CD4-positive, CD25-positive, alpha-beta regulatory T cell (primary cell): ENCODE measurements at regions not wholly inside any gene's neighbourhood (a gene's known extent, or its start where the extent isn't known, plus 50 kb on each side); places are given as distances from the start of the nearest gene placed in this dataset.
"Not testable (repeated sequence)": the region's sequence is repeated elsewhere in the genome, so short reads cannot be mapped to it uniquely, and the experiment has no call there.

ENCODE experiments used
- ATAC-seq, 2 donors: fragments of 150-1000 bp; cut with Tn5 transposase; one replicate each; pipeline ENCODE4 v1.10.0; 2021; ENCODE audit warnings: low read depth in 2 of 2, moderate number of reproducible peaks in 2 of 2, moderate library complexity in 1 of 2
- DNase-seq, 3 donors: peaks; one replicate each; pipeline versions ENCODE4 v3.0.0 to v3.0.0-alpha.2; 2012 to 2022; ENCODE audit warnings: mixed read lengths in 1 of 3
- H3K27ac ChIP-seq: one replicate; pipeline ENCODE4 v1.7.0; 2013; ENCODE audit warnings: mild to moderate bottlenecking, low read length; ENCODE audit not compliant: insufficient read depth, poor library complexity, severe bottlenecking
- H3K27me3 ChIP-seq: one replicate; pipeline ENCODE4 v1.7.0; 2013; ENCODE audit warnings: low read length; ENCODE audit not compliant: control insufficient read depth, insufficient read depth
- H3K36me3 ChIP-seq: one replicate; pipeline ENCODE4 v1.7.0; 2013; ENCODE audit warnings: mild to moderate bottlenecking, low read length, moderate library complexity; ENCODE audit not compliant: control insufficient read depth, insufficient read depth
- H3K4me1 ChIP-seq: 2 replicates; pipeline ENCODE4 v1.7.0; 2013; ENCODE audit warnings: mild to moderate bottlenecking, low read length; ENCODE audit not compliant: insufficient read depth, control insufficient read depth, poor library complexity, severe bottlenecking
- H3K4me3 ChIP-seq: one replicate; pipeline ENCODE4 v1.7.0; 2013; ENCODE audit warnings: low read depth, mild to moderate bottlenecking, low read length, moderate library complexity
- H3K9me3 ChIP-seq, 2 experiments: 1 replicate in 1 of 2; 2 replicates in 1 of 2; pipeline ENCODE4 v1.7.0; 2013; ENCODE audit warnings: low read length in 2 of 2, mild to moderate bottlenecking in 1 of 2, moderate library complexity in 1 of 2; ENCODE audit not compliant: control insufficient read depth in 2 of 2
- H3K27ac Mint-ChIP-seq, 3 donors: one replicate each; pipeline ENCODE4 v1.8.0; 2020 to 2022; ENCODE audit warnings: mild to moderate bottlenecking in 3 of 3, mixed read lengths in 3 of 3, moderate library complexity in 2 of 3
- H3K27me3 Mint-ChIP-seq: one replicate; pipeline ENCODE4 v1.8.0; 2022; ENCODE audit warnings: mild to moderate bottlenecking, mixed read lengths
- H3K36me3 Mint-ChIP-seq: one replicate; pipeline ENCODE4 v1.8.0; 2020; ENCODE audit warnings: mixed read lengths
- H3K4me1 Mint-ChIP-seq, 4 donors: one replicate each; pipeline ENCODE4 v1.8.0; 2020 to 2022; ENCODE audit warnings: mixed read lengths in 4 of 4, mild to moderate bottlenecking in 1 of 4
- H3K4me3 Mint-ChIP-seq, 4 donors: one replicate each; pipeline ENCODE4 v1.8.0; 2020 to 2022; ENCODE audit warnings: mild to moderate bottlenecking in 4 of 4, mixed read lengths in 4 of 4, moderate library complexity in 3 of 4
- H3K9me3 Mint-ChIP-seq, 7 donors: one replicate each; pipeline ENCODE4 v1.8.0; 2020 to 2022; ENCODE audit warnings: mixed read lengths in 7 of 7, mild to moderate bottlenecking in 3 of 7, moderate library complexity in 2 of 7

GRCh38 chr3:128548426-128549282 is 55.7 kb upstream of the GATA2 start:
- no peak overlapping the region for H3K4me3 ChIP-seq
- Mint-ChIP-seq H3K36me3 (no peaks in the 10 kb centered on the region), H3K4me1 (peaks cover 0 to 5% (median under 1%) of the 10 kb centered on the region in 4 donors), H3K4me3 (no peak overlapping the region), H3K27me3 (peaks cover 15% of the 10 kb centered on the region), H3K27ac (no peak overlapping the region), H3K9me3 (peaks cover 0 to 2% (median 0%) of the 10 kb centered on the region in 7 donors)
- H3K27ac ChIP-seq, result no peak overlapping the region
- H3K4me1 ChIP-seq, result no peaks in the 10 kb centered on the region
- no peak for DNase-seq
- no peaks in the 10 kb centered on the region for H3K36me3 ChIP-seq
- peaks cover 3% of the 10 kb centered on the region for H3K27me3 ChIP-seq
- ATAC-seq, result no peak
- H3K9me3 ChIP-seq, result no peaks in the 10 kb centered on the region

GRCh38 chr3:128548021-128548420 is 55.0 kb upstream of the GATA2 start:
- Mint-ChIP-seq H3K27ac (no peak overlapping the region), H3K9me3 (peaks cover 0 to 6% (median 0%) of the 10 kb centered on the region in 7 donors), H3K27me3 (peaks cover 11% of the 10 kb centered on the region), H3K36me3 (no peaks in the 10 kb centered on the region), H3K4me1 (peaks cover 0 to 3% (median 0%) of the 10 kb centered on the region in 4 donors), H3K4me3 (no peak overlapping the region)
- no peak overlapping the region for H3K27ac ChIP-seq
- H3K4me3 ChIP-seq, result no peak overlapping the region
- ATAC-seq (no peak), DNase-seq (no peak)
- H3K9me3 ChIP-seq, result peaks cover 0 to 3% of the 10 kb centered on the region in 2 experiments
- H3K4me1 ChIP-seq, result no peaks in the 10 kb centered on the region
- no peaks in the 10 kb centered on the region for H3K36me3 ChIP-seq
- peaks cover under 1% of the 10 kb centered on the region for H3K27me3 ChIP-seq

DNA sequence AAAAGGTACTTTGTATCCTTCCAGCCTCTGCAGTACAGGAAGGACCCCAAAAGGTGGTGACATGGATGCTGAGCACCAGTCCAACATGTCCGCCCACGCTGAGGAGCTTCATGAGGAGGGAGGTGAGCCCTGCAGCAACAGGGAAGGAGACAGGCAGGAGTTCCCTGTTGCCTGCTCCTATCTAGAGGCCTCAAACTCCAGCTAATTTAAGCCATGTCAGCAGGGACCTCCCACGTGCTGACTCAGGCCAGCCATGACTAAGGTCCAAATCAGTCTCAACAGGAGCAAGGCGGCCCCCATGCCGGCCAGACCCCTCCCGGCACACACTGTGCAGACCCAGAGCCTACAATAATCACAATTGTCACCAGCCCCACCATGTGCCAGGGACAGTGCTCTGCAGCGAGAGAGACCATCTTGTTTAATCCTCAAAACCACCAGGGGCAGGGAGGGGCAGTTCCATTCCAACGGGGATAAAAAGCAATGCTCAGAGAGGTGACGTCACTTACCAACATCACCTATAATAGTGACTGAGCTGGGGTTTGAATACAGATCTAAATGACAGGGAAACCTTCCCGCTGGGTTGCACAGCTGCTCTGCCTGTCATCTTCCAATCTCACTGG is 54.5 kb upstream of the GATA2 start:
- peaks cover 4% of the 10 kb centered on the region for H3K27me3 ChIP-seq
- Mint-ChIP-seq H3K27me3 (peaks cover 8% of the 10 kb centered on the region), H3K27ac (no peak overlapping the region), H3K4me1 (no peaks in the 10 kb centered on the region), H3K4me3 (no peak overlapping the region), H3K36me3 (peaks cover 4% of the 10 kb centered on the region), H3K9me3 (peaks cover 0 to 10% (median 2%) of the 10 kb centered on the region in 7 donors)
- no peak overlapping the region for H3K4me3 ChIP-seq
- no peaks in the 10 kb centered on the region for H3K36me3 ChIP-seq
- DNase-seq (no peak), ATAC-seq (no peak)
- no peak overlapping the region for H3K27ac ChIP-seq
- peaks cover 0 to 4% of the 10 kb centered on the region in 2 experiments for H3K9me3 ChIP-seq
- H3K4me1 ChIP-seq, result no peaks in the 10 kb centered on the region

DNA sequence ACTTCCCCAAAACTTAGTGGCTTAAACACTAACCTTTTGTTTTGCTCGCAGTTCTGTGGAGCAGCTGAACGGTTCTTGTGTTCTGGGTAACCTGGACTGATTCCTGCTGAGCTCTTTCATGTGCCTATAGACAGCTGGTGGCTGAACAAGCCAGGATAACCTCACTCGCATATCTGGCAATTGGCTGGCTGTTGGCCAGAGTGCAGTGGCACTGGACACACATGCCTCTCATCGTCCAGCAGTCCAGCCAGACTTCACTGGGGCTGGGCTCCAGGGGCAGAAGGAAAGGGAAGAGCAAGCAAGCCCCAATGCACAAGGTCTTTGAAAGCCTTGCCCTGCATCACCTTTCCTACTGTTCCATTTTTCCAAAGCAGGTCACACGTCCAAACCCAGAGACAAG is 53.6 kb upstream of the GATA2 start:
- Histone ChIP-seq H3K9me3 (peaks cover 0 to 4% of the 10 kb centered on the region in 2 experiments), H3K27ac (no peak overlapping the region), H3K4me3 (no peak overlapping the region), H3K4me1 (no peaks in the 10 kb centered on the region), H3K36me3 (no peaks in the 10 kb centered on the region), H3K27me3 (peaks cover 4% of the 10 kb centered on the region)
- Mint-ChIP-seq H3K27ac (no peak overlapping the region), H3K4me1 (no peaks in the 10 kb centered on the region), H3K36me3 (peaks cover 4% of the 10 kb centered on the region), H3K9me3 (peaks cover 0 to 10% (median 2%) of the 10 kb centered on the region in 7 donors), H3K4me3 (no peak overlapping the region), H3K27me3 (peaks cover 5% of the 10 kb centered on the region)
- DNase-seq (no peak), ATAC-seq (no peak)

- Mint-ChIP-seq H3K4me3 (no peak overlapping the region), H3K27ac (no peak overlapping the region), H3K4me1 (no peaks in the 10 kb centered on the region), H3K27me3 (peaks cover 9% of the 10 kb centered on the region), H3K9me3 (peaks cover 0 to 10% (median 2%) of the 10 kb centered on the region in 7 donors), H3K36me3 (peaks cover 4% of the 10 kb centered on the region)
- Histone ChIP-seq H3K4me3 (no peak overlapping the region), H3K36me3 (no peaks in the 10 kb centered on the region), H3K4me1 (no peaks in the 10 kb centered on the region), H3K27me3 (peaks cover 6% of the 10 kb centered on the region), H3K27ac (no peak overlapping the region), H3K9me3 (peaks cover 0 to 4% of the 10 kb centered on the region in 2 experiments)
- DNase-seq (no peak), ATAC-seq (no peak)
Measured at GRCh38 chr3:128545120-128545752, 52.2 kb upstream of the GATA2 start.

GRCh38 chr3:128544190-128544589 is 51.2 kb upstream of the GATA2 start:
- no peaks in the 10 kb centered on the region for H3K4me1 Mint-ChIP-seq
- H3K27ac Mint-ChIP-seq, result no peak overlapping the region
- H3K27ac ChIP-seq, result no peak overlapping the region
- DNase-seq (no peak), ATAC-seq (no peak)
- no peaks in the 10 kb centered on the region for H3K4me1 ChIP-seq
- peaks cover 0 to 10% (median 2%) of the 10 kb centered on the region in 7 donors for H3K9me3 Mint-ChIP-seq
- H3K36me3 ChIP-seq, result no peaks in the 10 kb centered on the region
- H3K27me3 Mint-ChIP-seq, result peaks cover 17% of the 10 kb centered on the region
- H3K27me3 ChIP-seq, result peaks cover 11% of the 10 kb centered on the region
- H3K4me3 Mint-ChIP-seq, result no peak overlapping the region
- peaks cover 4% of the 10 kb centered on the region for H3K36me3 Mint-ChIP-seq
- H3K9me3 ChIP-seq, result peaks cover 0 to 4% of the 10 kb centered on the region in 2 experiments
- no peak overlapping the region for H3K4me3 ChIP-seq

DNA sequence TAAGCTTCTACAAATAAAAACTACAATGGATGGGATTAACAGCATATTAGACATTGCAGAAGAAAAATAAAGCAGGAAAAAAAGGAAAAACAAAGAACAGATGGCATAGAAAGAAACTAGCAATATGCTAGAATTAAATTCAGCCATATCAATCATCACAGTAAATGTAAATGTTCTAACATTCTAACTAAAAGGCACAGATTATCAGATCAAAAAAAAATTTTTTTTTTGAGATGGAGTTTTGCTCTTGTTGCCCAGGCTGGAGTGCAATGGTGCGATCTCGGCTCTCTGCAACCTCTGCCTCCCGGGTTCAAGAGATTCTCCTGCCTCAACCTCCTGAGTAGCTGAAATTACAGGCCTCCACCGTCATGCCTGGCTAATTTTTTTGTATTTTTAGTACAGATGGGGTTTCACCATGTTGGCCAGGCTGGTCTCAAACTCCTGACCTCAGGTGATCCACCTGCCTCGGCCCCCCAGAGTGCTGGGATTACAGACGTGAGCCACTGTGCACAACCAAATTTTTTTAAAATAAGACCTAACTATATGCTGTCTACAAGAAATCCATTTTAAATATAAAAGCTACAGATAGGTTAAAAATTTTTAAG is 50.7 kb upstream of the GATA2 start:
- not testable (repeated sequence) for H3K4me3 Mint-ChIP-seq, H3K27ac Mint-ChIP-seq, H3K4me3 ChIP-seq

More for the DNA sequence above, 50.7 kb upstream of the GATA2 start:
- Mint-ChIP-seq H3K27me3 (peaks cover 17% of the 10 kb centered on the region), H3K9me3 (peaks cover 0 to 10% (median 2%) of the 10 kb centered on the region in 7 donors)
- not testable (repeated sequence) for H3K36me3 Mint-ChIP-seq, H3K36me3 ChIP-seq, ATAC-seq, H3K27ac ChIP-seq, H3K4me1 Mint-ChIP-seq, H3K9me3 ChIP-seq, H3K4me1 ChIP-seq, DNase-seq
- H3K27me3 ChIP-seq, result peaks cover 11% of the 10 kb centered on the region
